ENCODE measurements at regions not wholly inside any gene's neighbourhood (a gene's known extent, or its start where the extent isn't known, plus 50 kb on each side); places are given as distances from the start of the nearest gene placed in this dataset.
"Not testable (repeated sequence)": the region's sequence is repeated elsewhere in the genome, so short reads cannot be mapped to it uniquely, and the experiment has no call there.

DNA sequence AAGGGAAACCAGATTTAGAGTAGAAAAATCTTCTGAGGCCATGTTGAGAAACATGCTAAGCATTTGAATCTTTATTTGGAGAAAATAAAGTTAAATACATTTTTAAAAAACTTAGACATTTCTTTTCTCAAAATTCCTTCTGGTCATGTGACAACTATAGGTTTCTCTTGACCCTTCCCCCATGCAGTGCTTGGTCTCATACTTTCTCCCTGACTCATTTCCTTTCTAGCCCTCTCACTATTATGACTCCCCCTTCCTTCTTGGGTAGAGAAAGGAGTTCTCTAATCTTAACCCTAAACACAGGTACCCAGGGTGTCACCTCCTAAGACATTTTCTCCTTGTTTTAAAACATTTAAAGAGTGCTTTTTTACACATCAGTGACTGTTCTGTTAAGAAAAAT lies 179.5 kb upstream of the TMEM106B start:
- Histone ChIP-seq H3K27ac (no peak overlapping the region), H3K36me3 (ENCODE audit: insufficient read depth) (no peaks in the 10 kb centered on the region), H3K4me2 (no peak overlapping the region), H4K20me1 (ENCODE audit: insufficient read depth) (no peaks in the 10 kb centered on the region), H3K9ac (no peak overlapping the region), H2AFZ (ENCODE audit: low read depth) (no peak overlapping the region), H3K4me3 (IDR thresholded peaks at IDR 0.05; ENCODE audit: insufficient read depth, low read depth, low read length) (no peak overlapping the region), H3K79me2 (ENCODE audit: insufficient read depth, low read depth) (no peaks in the 10 kb centered on the region), H3K4me1 (ENCODE audit: low read depth, poor library complexity, severe bottlenecking) (no peaks in the 10 kb centered on the region), H3K27me3 (ENCODE audit: insufficient read depth, low read depth) (no peaks in the 10 kb centered on the region)
- TF ChIP-seq, protein P1, sequence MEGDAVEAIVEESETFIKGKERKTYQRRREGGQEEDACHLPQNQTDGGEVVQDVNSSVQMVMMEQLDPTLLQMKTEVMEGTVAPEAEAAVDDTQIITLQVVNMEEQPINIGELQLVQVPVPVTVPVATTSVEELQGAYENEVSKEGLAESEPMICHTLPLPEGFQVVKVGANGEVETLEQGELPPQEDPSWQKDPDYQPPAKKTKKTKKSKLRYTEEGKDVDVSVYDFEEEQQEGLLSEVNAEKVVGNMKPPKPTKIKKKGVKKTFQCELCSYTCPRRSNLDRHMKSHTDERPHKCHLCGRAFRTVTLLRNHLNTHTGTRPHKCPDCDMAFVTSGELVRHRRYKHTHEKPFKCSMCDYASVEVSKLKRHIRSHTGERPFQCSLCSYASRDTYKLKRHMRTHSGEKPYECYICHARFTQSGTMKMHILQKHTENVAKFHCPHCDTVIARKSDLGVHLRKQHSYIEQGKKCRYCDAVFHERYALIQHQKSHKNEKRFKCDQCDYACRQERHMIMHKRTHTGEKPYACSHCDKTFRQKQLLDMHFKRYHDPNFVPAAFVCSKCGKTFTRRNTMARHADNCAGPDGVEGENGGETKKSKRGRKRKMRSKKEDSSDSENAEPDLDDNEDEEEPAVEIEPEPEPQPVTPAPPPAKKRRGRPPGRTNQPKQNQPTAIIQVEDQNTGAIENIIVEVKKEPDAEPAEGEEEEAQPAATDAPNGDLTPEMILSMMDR (conservative IDR thresholded peaks at IDR 0.05; ENCODE audit: low read depth, low read length) = no peak

DNA sequence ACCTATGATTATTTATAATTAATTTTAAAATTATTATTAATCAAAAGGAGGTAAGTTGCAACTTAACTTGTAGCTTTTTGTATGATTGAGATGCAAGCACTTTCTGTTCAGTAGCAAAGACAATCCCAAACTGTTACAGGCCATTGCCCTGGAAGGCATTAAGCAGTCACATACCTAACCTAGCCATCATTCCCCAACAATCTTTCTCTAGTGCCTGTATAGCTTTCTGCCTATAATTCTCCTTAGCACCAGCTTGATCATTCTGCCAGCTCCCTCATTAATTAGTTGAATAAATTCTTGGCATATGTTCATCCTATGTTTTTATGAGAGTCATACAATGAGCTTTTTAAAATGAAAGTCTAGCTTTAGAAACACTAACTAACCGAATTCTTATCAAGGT lies 178.9 kb upstream of the TMEM106B start:
- Histone ChIP-seq H3K27ac (no peak overlapping the region), H3K4me3 (IDR thresholded peaks at IDR 0.05; ENCODE audit: insufficient read depth, low read depth, low read length) (no peak overlapping the region), H3K27me3 (ENCODE audit: insufficient read depth, low read depth) (no peaks in the 10 kb centered on the region), H4K20me1 (ENCODE audit: insufficient read depth) (no peaks in the 10 kb centered on the region), H3K79me2 (ENCODE audit: insufficient read depth, low read depth) (no peaks in the 10 kb centered on the region), H2AFZ (ENCODE audit: low read depth) (no peak overlapping the region), H3K4me2 (no peak overlapping the region), H3K4me1 (ENCODE audit: low read depth, poor library complexity, severe bottlenecking) (no peaks in the 10 kb centered on the region), H3K36me3 (ENCODE audit: insufficient read depth) (no peaks in the 10 kb centered on the region), H3K9ac (no peak overlapping the region)
- TF ChIP-seq, protein P1 (conservative IDR thresholded peaks at IDR 0.05; ENCODE audit: low read depth, low read length) = no peak

DNA sequence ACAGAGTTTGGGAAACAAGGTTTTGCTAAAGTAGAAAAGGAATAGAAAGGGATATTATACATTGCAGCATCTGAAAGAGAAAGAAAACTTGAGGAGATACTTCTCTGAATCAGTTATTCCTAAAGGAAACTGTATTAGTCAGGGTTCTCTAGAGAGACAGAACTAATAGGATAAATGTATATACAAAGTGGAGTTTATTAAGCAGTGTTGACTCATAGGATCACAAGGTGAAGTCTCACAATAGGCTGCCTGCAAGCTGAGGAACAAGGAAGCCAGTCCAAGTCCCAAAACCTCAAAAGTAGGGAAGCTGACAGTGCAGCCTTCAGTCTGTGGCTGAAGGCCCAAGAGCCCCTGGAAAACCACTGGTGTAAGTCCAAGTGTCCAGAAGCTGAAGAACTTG lies 167.6 kb upstream of the TMEM106B start:
- not testable (repeated sequence) for H3K4me2 ChIP-seq; H2AFZ ChIP-seq (ENCODE audit: low read depth); H3K36me3 ChIP-seq (ENCODE audit: insufficient read depth); H3K4me3 ChIP-seq (IDR thresholded peaks at IDR 0.05; ENCODE audit: insufficient read depth, low read depth, low read length); H3K27ac ChIP-seq; H4K20me1 ChIP-seq (ENCODE audit: insufficient read depth); H3K9ac ChIP-seq; H3K79me2 ChIP-seq (ENCODE audit: insufficient read depth, low read depth); H3K27me3 ChIP-seq (ENCODE audit: insufficient read depth, low read depth); H3K4me1 ChIP-seq (ENCODE audit: low read depth, poor library complexity, severe bottlenecking)

DNA sequence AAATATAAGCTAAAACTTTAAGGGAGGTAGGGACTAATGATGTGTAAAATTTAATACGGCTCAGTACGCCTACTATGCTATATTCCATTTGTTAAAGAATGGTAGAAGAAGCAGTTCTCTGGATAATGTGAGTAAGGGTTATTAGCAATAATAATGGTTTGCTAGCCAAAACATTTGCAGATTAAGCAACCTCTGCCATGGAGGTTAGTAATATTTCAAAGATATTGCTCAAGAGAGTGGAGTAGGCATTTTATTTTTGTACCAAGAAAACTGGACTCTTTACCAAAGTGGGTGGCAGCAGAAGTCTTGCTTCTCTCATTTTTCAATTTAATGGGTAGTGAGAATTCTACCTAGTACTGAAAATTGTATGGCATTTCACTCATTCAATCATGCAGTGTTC lies 158.9 kb upstream of the TMEM106B start:
- Histone ChIP-seq H3K4me3 (IDR thresholded peaks at IDR 0.05; ENCODE audit: insufficient read depth, low read depth, low read length) (no peak overlapping the region), H3K27ac (no peak overlapping the region), H2AFZ (ENCODE audit: low read depth) (no peak overlapping the region), H3K79me2 (ENCODE audit: insufficient read depth, low read depth) (no peaks in the 10 kb centered on the region), H3K4me2 (no peak overlapping the region), H3K27me3 (ENCODE audit: insufficient read depth, low read depth) (no peaks in the 10 kb centered on the region), H3K9ac (no peak overlapping the region), H4K20me1 (ENCODE audit: insufficient read depth) (no peaks in the 10 kb centered on the region), H3K4me1 (ENCODE audit: low read depth, poor library complexity, severe bottlenecking) (no peaks in the 10 kb centered on the region), H3K36me3 (ENCODE audit: insufficient read depth) (no peaks in the 10 kb centered on the region)
- TF ChIP-seq, protein P1 (conservative IDR thresholded peaks at IDR 0.05; ENCODE audit: low read depth, low read length) = no peak

DNA sequence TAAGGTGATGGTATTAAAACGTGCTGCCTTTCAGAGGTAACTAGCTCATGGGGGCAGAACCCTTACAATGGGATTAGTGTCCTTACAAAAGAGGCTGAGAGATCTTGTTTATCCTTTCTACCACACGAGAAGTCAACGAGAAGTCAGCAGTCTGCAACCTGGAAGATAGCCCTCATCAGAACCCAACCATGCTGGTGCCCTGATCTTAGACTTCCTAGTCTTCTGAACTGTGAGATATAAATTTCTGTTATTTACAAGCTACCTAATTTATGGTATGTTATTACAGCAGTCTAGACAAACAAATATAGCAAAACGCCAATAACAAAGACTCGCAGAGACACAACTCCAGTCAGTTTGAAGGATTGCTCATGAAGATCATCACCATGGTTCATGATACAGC lies 157.5 kb upstream of the TMEM106B start:
- no peaks in the 10 kb centered on the region for H3K36me3 ChIP-seq (ENCODE audit: insufficient read depth)
- H3K79me2 ChIP-seq (ENCODE audit: insufficient read depth, low read depth) = no peaks in the 10 kb centered on the region
- H3K27ac ChIP-seq = no peak overlapping the region
- no peak overlapping the region for H3K4me3 ChIP-seq (IDR thresholded peaks at IDR 0.05; ENCODE audit: insufficient read depth, low read depth, low read length)
- no peaks in the 10 kb centered on the region for H4K20me1 ChIP-seq (ENCODE audit: insufficient read depth)
- TF ChIP-seq, protein P1 (conservative IDR thresholded peaks at IDR 0.05; ENCODE audit: low read depth, low read length) = no peak
- no peak overlapping the region for H3K9ac ChIP-seq
- H3K4me1 ChIP-seq (ENCODE audit: low read depth, poor library complexity, severe bottlenecking) = no peaks in the 10 kb centered on the region
- H3K4me2 ChIP-seq = no peak overlapping the region
- no peak overlapping the region for H2AFZ ChIP-seq (ENCODE audit: low read depth)
- no peaks in the 10 kb centered on the region for H3K27me3 ChIP-seq (ENCODE audit: insufficient read depth, low read depth)

Measured in KMS-11 (cell line).